HG03159 (cell line): ENCODE measurements at regions not wholly inside any gene's neighbourhood (a gene's known extent, or its start where the extent isn't known, plus 50 kb on each side); places are given as distances from the start of the nearest gene placed in this dataset.

Experiments
- ATAC-seq: cut with Tn5 transposase; IDR thresholded peaks from one replicate; pipeline ENCODE4 v1.9.1; 2021; ENCODE audit warnings: mild to moderate bottlenecking, moderate library complexity; ENCODE audit not compliant: unreplicated experiment

DNA sequence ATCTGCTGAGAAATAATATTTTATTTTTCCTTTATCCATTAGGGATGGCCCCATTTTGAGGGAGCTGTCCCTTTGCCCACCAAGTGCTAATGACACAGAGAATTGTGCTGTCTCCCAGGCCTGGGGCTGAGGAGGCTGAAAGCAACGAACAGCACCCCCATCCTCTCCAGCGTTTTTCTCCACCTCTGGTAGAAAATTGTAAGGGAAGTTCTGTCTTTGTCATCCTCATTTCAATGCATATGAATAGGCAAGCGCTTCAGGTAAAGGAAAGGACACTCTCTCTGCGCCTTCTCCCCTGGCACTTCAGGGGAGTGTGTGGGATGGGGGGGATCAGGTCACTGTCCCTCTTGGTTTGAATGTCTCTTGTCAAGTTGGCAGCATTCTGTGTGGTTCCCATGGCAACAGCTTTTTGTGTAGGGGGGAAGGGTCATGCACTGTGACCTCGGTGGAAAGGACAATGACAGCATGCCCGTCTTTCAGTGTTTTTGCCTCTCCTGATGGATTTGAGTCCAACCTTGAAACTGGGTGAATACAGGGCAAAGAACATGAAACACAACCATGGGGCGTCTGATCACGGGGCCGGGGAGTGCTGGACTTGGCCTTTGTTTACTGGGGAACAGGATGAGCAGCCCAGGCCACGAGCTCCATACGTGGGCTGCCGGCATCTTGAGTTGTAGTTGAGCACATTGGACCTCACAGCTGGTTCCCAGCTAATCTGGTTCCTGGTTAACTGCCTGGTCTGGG is 230.2 kb downstream of the VRK1 start:
- no peak for ATAC-seq

DNA sequence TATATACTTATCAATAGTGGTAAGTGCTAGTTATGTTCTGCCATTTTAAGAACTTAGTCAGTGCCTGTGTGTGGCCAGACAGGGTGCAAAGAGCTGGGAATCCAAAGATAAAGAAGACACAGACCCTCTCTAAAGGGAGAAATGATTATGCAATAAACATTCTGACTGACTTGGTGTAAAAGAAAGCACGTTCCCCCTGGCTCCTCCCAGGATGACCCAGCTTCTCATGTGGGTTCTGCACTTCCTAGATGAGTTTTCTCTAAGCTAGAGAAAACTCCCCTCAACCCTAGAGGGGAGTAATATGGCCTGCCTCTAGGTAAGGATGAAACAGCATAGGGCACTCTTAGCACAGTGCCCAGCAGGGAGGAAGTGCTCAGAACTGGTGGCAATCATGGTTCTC is 231.2 kb downstream of the VRK1 start:
- no peak for ATAC-seq

DNA sequence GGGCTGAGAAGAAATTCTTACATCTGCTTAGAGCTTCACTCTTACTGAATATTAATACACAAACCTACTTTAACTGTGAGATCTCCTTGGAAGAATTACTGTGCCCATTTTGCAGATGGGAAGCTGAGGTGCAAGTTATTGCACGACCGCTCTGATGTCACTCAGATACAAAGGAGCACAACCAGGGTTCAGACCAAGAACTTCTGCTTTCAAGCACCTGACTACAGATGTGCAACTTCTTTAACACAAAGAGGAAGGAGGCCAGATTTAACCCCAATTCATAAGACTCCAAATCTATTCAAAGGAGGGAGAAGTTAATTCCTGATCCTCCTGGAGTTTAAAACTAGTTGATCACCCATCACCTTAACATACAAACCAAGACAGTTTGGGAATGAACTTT is 232.6 kb downstream of the VRK1 start:
- ATAC-seq, result no peak

DNA sequence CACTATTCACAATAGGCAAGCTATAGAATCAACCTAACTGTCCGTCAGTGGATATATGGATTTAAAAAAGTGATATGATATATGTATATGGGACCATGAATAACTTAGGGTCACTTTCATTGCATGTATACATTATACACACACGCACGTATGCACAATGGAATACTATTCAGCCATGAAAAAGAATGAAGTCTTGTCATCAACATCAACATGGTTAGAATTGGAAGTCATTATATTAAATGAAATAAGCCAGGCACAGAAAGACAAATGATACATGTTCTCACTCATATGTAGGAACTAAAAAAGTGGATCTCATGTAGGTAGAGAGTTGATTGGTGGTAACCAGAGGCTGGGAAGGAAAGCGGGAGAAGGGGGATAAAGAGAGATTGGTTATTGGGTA is 234.3 kb downstream of the VRK1 start:
- ATAC-seq, result no peak

DNA sequence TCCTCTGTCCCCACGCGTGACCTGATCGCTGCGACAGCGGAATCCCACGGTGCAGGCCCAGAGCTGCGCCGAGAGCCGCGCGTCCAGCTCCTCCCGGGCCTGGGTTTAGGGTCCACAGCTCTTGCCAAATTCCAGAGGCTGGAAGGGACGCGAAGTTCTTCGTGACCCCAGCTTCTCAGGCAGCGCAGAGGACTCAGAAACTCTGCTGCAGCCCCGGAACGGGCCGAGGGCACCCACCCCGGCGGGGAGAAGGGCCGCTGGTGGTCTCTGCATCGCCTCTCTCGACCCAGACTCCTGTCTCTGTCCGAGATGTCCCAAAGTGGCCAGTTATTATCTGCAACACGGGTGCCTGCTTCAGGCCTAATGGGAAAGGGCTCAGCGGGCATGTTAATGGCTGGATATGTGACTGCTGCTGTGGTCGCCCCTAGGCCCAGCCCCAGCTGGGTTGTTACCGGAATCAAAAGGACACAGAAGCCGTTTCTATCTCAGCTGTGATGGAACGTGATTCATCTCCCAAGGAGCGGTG is 236.4 kb downstream of the VRK1 start:
- ATAC-seq, result no peak

DNA sequence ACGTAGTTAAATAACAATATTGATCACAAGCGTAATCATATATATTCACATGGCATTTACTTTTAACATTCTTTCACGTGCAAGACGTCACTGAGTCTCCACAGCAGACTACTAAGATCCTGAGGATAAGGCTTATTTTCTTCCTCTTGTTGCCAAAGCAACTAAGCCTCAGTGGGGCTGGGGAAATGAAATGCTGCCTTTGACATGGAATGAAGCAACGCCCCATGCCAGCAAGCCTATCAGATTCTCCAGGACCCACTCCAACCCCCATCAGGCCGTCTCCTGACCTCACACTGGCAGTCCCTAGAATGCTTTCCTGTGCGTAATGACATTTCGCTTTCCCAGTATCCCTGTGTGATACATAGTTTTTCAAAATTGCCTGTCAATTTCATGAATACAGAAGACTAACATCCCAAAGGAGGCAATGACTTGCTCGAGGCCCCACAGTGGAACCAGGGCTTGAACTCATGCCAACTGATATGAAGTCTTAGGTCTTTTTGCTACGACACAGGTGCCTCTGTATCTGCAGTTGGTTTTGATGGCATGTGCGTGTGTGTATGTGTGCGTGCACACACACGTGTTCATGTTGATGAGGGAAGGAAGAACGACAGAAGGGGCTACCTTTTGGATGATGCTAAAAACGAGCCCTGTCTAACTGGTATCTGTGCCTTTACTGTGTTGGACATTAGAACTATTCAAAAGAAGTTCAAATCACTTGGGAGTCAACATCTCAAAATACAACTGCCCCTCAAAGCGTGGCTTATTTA is 239.1 kb downstream of the VRK1 start:
- no peak for ATAC-seq

DNA sequence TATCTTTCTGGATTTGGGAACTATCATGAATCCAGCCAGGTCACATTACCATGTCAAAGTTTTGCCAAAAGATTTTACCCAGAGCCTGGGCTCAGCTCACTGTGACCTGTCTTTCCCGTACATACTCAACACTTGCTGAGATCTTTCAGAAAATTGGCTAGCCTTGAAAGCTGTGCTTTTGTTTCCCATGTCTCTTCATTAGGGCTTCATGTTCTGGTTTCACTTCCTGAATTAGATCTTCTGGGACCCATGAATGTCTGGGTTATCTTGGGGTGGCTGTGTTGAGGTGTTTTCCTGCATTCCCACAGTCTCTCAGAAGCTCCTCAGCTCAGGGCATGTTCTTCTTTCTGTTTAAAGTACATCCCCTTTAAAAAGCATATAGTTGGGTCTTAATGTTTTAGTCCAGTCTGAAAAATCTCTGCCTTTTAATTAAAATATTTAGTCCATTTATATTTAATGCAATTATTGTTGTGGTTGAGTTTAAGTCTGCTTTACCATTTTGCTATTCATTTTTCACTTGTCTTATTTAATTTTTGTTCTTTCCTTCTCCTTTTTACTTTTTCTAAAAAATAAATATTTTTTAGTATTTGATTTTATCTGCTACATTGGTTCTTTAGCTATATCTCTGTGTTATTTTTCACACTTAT is 242.7 kb downstream of the VRK1 start:
- no peak for ATAC-seq

DNA sequence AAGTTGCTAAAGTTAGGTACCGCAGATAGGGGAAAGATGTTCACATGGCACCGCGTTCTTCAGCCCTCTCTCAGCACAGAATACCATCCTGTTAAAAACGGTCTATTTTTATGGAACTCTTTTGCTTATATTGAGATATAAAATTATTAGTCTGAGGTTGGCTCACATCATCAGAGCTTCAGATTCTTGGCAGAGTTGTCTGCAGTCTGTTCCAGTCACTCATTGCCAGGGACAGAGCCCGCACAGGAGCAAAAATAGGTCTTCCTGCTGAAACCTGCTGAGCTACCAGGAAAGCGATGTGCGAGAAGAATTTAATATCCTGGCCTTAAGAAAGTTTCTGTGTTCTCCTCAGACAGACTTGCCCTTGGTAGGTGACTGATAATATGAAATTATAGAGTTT is 249.8 kb downstream of the VRK1 start:
- no peak for ATAC-seq

DNA sequence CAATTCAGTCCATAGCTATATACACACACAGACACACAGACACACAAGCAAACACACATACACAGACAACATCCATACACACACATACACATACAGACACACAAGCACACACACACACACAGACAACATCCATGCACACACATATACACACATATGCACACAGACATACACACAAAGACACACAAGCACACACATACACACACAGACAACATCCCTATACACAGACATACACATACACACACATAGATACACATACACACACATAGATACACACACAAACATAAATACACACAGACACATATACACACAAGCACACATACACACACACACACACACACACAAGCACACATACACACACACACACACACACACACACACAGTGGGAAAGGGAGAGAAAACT is 254.8 kb downstream of the VRK1 start:
- no peak for ATAC-seq

DNA sequence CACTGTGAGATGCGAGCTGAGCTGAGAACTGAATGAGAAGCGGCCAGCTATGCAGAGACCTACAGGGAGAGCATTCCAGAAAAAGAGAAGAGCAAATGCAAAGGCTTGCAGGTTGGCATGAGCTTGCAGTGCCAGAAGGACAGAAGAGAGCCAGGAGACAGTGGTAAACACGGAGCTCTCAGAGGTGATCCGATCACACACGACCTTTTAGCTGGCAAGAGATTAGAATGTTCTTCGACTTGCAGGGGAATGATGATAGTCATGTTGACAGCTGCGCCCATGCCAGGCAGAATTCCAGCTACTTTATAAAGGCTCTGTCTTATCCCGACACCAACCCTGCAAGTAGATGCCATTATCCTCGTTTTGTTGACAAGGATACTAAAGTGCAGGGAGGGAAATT is 256.8 kb downstream of the VRK1 start:
- ATAC-seq, result no peak

DNA sequence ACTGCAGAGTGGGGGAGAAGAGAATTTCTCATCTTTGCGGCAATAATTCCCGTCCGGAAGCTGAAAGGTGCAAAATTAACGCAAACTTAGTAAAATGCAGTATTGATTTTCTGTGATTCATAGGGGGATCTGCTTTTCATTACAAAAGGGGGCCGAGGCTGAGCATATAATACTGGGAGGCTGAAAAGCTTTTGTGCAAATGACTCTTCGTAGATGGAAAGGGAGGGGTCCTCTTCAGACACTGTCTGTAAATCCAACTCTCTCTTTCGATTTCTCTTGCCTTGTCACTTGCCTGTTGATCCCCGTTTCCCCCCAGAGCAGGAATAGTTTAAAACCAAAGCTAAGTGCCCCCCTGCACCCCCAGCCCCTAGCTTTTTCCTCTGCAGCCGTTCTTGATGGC is 258.2 kb downstream of the VRK1 start:
- ATAC-seq, result no peak

DNA sequence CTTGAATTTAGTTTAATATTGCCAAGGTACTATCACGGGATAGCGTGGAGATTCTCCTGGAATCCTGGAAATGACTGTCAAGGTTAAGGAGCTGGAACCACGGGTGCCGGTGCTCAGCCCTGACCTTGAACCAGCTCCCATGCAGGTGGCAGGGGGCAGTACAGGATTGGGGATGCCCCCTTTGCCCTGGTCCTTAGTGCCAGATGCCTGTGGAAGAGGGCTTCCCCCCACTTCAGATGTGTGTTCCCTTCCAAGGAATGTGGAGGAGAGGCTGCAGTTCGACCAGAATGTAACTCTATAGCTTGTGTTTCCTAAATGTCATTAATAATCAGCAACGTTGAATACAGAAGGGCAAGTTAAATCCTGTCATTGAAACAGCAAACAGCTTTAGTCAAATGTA is 258.9 kb downstream of the VRK1 start:
- no peak for ATAC-seq

DNA sequence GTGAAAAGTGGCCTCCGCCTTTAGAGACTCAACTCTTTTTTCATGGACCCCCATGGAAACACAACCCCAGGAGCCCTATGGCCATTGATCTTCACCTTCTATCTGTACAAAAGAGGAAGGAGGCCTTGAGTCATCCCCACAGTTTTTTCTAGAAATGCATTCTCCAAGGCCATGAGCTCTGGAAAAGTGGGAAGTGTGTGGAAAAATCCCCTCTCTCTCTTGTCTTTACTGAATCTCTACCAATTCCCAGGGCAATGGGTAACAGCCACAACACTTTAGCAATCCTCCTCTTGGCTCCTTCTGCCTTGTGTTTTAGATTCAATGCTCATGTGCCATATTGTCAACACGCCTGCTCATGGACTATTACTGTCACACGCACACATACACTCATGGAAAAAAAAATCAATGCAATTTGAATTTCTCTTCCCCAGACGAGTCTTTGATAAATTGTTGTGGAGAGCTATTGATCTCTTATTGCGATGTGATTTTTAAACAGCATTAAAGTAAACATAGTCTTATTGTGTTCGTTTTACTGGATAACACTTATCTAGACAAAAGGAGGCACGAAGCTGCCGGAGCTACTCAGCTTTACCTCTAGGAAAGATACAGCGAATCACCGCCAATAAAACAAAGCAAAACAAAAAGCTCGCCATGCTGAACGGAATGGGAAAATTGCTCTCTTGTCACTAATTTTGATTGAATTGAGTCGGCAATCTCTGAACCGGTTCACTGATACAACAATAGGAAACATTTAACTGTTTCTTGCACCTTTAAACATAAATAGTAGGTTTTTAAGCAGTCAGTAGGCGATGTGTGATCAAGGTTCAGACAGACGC is 260.3 kb downstream of the VRK1 start:
- ATAC-seq, result no peak

DNA sequence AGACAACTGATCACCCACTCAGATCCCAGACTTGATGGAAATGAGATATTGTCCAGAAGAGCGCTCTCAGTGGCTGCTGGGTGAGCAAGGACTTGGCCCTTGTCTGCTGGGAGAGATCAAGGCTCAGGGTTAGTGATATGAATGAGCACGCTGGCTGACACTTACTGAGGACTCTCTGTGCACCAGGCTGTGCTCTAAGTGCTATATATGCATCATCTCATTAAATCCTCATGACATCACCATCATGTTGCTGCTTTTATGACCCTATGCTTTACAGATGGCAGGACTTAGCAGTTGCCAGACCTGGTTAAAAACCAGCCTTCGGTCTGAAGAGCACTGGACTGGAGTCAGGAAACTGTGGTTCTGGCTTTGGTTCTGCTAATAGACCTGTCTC is 260.9 kb downstream of the VRK1 start:
- ATAC-seq, result no peak

DNA sequence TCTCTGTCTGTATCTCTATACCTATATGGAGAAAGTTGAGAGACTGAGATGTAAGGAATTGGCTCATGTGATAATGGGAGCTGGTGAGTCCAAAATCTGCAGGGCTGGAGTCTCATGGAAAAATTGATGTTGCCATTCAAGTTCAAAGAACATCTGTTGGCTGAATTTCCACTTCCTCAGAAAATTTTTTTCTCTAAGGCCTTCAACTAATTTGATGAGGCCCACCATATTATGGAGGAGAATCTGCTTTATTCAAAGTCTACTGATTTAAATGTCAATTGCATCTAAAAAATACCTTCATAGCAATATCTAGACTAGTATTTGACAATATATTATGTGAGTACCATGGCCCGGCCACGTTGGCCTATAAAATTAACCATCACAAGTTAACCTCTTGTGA is 261.4 kb downstream of the VRK1 start:
- no peak for ATAC-seq

DNA sequence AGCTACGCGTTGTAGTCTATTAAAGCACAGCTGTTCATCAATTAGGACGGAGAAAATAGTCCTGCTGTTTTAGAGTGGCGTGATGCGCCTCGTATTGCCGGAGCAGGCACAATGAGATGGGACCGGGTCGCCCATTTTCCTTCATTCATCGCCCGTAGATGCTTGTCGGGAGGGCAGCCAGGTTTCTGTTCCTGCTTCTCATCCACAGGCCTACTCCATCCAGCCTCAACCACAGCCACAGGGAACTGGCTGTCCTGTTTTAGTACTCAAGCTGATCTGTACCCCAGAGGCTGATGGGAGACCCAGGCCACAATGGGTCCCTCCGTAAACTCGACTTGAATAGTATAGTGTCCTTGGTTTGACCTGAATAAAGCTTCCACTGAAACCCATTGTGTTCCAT is 264.0 kb downstream of the VRK1 start:
- no peak for ATAC-seq

DNA sequence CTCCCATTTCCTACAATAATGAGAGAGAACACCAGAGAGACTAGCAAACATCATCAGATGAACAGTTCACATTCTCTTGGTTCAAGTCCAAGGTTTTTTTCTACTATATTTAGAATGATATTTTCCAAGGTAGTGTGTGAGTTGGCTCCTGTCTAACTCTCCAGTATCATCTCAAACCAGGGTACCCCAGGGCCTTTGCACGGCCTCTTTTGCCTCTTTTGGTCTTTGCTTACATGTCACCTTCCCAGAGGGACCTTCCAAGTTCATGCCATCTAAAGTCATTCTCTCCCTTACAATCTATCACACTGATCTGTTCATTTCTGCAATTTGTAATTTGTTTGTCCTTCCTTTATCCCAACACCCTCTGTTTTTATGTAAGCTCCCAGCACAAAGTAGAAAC is 264.5 kb downstream of the VRK1 start:
- ATAC-seq, result no peak

DNA sequence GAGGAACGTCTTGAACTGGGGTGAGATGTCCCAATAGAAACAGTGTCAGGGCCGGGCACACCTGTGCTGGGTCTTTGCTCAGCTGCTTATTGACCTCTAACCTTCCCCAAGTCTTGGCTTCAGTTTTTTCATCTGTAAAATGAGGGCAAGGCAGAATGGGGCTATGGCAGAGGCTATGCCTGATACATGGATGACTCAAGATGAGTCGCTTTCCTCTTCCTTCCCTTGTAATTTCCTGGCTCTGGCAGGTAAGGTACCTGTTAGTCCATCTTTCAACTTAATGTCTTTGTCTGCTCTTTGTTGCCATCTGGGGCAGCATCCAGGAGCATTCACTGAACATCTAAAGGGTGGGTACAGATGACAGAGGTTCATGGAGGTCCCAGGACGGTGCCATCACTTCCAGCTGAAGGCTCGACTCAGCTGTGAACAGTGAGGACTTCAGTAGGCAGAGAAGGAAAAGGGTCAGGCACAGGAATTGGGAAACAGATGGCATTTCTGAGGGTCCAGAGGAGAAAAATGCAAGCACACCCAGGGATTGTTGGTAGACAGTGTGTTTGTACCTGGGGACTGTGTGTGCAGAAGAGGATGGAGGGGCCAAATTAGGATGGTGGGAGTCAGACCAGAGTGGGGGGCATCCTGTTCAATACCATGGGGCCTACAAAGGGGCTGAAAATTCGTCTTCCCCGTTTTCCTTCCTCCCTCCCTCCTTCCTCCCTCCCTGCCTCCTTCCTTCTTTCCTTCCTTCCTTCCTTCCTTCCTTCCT is 268.3 kb downstream of the VRK1 start:
- ATAC-seq, result no peak

DNA sequence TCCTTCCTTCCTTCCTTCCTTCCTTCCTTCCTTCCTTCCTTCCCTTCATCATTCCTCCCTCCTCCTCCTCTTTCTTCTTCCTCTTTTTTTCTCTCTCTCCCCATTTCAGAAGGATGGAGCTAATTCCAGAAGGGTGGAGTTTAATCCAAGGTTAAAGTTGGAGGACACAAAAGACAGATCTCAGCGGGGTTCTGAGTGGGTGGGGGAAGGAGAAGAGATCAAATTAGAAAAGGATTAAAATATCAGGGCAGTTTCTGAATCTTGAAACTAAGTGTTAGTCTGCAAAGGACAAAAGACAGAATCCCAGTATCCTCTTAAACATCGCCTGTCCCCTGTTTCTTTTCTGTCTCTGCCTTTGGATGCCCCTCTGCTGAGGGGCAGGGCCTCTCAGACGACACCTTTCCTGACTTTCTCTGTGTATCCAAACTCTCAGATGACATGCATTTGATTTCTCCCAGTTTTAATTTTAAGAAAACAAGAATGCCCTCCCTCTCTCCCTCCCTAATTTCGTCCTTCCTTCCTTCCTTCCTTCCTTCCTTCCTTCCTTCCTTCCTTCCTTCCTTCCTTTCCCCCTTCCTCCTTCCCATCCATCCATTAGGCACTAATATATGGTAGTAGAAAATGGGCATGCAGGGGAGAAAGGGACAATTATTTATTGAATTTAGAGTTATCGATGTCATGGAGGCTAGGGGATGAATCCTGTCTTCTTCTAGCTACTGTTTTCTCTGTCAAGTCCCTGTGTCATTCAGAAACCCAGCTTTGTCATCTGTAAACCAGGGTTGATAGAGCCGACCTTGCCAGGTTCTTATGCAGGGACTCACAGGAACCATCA is 269.1 kb downstream of the VRK1 start:
- no peak for ATAC-seq
